ENCODE measurements at regions not wholly inside any gene's neighbourhood (a gene's known extent, or its start where the extent isn't known, plus 50 kb on each side); places are given as distances from the start of the nearest gene placed in this dataset.

GRCh38 chr13:59099182-59099974, 1064.3 kb downstream of the DIAPH3 start:
- TF ChIP-seq, protein P1, sequence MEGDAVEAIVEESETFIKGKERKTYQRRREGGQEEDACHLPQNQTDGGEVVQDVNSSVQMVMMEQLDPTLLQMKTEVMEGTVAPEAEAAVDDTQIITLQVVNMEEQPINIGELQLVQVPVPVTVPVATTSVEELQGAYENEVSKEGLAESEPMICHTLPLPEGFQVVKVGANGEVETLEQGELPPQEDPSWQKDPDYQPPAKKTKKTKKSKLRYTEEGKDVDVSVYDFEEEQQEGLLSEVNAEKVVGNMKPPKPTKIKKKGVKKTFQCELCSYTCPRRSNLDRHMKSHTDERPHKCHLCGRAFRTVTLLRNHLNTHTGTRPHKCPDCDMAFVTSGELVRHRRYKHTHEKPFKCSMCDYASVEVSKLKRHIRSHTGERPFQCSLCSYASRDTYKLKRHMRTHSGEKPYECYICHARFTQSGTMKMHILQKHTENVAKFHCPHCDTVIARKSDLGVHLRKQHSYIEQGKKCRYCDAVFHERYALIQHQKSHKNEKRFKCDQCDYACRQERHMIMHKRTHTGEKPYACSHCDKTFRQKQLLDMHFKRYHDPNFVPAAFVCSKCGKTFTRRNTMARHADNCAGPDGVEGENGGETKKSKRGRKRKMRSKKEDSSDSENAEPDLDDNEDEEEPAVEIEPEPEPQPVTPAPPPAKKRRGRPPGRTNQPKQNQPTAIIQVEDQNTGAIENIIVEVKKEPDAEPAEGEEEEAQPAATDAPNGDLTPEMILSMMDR (IDR thresholded peaks at IDR 0.05; ENCODE audit: insufficient read depth, low read length, missing control alignments), result no peak
- DNase-seq (ENCODE audit: low read depth, low spot score), result no peak
- no peak overlapping the region for H3K4me3 ChIP-seq (ENCODE audit: low read depth, low read length)
- POLR2A ChIA-PET, result no interaction called here
- CTCF ChIA-PET, result no interaction called here

GRCh38 chr13:59103004-59103768, 1060.5 kb downstream of the DIAPH3 start:
- no peak for DNase-seq (ENCODE audit: low read depth, low spot score)
- ChIA-PET POLR2A (no interaction called here), CTCF (no interaction called here)
- TF ChIP-seq, protein P1 (IDR thresholded peaks at IDR 0.05; ENCODE audit: insufficient read depth, low read length, missing control alignments), result no peak
- H3K4me3 ChIP-seq (ENCODE audit: low read depth, low read length), result no peak overlapping the region

- ChIA-PET POLR2A (no interaction called here), CTCF (interaction anchor here (1.3 kb wide), 1 partner anchor 21 kb away, joined by 3 read pairs; no protein-coding TSS in a partner anchor)
- TF ChIP-seq, protein P1 (IDR thresholded peaks at IDR 0.05; ENCODE audit: insufficient read depth, low read length, missing control alignments), result no peak
- DNase-seq (ENCODE audit: low read depth, low spot score), result peak; percentile 63
- H3K4me3 ChIP-seq (ENCODE audit: low read depth, low read length), result no peak overlapping the region; the same call in 1 of the 2 replicates
These were observed 1052.0 kb downstream of the DIAPH3 start for GRCh38 chr13:59111751-59112171.

DNA sequence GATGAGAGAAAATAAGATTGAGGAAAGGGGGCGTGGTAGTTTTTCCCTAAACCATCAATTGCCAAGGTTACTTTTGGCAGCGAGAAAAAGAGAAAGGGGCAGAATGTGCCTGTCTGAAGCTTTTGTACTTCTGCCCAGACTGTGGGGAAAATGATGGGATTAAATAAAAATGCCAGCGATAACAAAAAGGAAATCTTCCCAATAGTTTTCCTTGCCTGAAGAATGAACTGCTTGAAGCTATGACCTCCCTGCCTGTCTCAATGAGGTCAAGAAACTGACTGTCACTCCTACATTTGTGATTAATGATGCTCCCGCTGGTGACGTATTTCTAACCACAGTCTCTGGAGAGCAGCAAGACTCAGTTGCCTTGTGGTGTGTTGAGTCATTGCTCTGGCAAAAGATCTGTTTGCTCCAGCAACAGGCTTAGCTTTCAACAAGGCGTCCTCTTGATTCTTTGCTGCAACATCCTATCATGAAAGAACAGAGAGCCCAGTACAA, 1051.5 kb downstream of the DIAPH3 start:
- ChIA-PET CTCF (interaction anchor here (1.3 kb wide), 1 partner anchor 20 kb away, joined by 3 read pairs; no protein-coding TSS in a partner anchor), POLR2A (no interaction called here)
- no peak overlapping the region; the same call in 1 of the 2 replicates for H3K4me3 ChIP-seq (ENCODE audit: low read depth, low read length)
- TF ChIP-seq, protein P1 (IDR thresholded peaks at IDR 0.05; ENCODE audit: insufficient read depth, low read length, missing control alignments), result no peak
- DNase-seq (ENCODE audit: low read depth, low spot score), result peak; percentile 93

- no peak overlapping the region for H3K4me3 ChIP-seq (ENCODE audit: low read depth, low read length)
- POLR2A ChIA-PET, result no interaction called here
- CTCF ChIA-PET, result no interaction called here
- TF ChIP-seq, protein P1 (IDR thresholded peaks at IDR 0.05; ENCODE audit: insufficient read depth, low read length, missing control alignments), result no peak
- DNase-seq (ENCODE audit: low read depth, low spot score), result no peak
These were observed 1044.3 kb downstream of the DIAPH3 start for GRCh38 chr13:59119475-59119874.

GRCh38 chr13:59120297-59120843, 1043.4 kb downstream of the DIAPH3 start:
- CTCF ChIA-PET, result no interaction called here
- TF ChIP-seq, protein P1 (IDR thresholded peaks at IDR 0.05; ENCODE audit: insufficient read depth, low read length, missing control alignments), result no peak
- POLR2A ChIA-PET, result no interaction called here

More at GRCh38 chr13:59120297-59120843, 1043.4 kb downstream of the DIAPH3 start:
- DNase-seq (ENCODE audit: low read depth, low spot score), result no peak
- no peak overlapping the region for H3K4me3 ChIP-seq (ENCODE audit: low read depth, low read length)
